CD4-positive, alpha-beta T cell treated with Interferon gamma for 1 hour (primary cell): ENCODE measurements at regions not wholly inside any gene's neighbourhood (a gene's known extent, or its start where the extent isn't known, plus 50 kb on each side); places are given as distances from the start of the nearest gene placed in this dataset.
"Not testable (repeated sequence)": the region's sequence is repeated elsewhere in the genome, so short reads cannot be mapped to it uniquely, and the experiment has no call there.

ENCODE experiments used
- DNase-seq: peaks from one replicate; pipeline ENCODE4 v3.0.0-alpha.2; 2020

DNA sequence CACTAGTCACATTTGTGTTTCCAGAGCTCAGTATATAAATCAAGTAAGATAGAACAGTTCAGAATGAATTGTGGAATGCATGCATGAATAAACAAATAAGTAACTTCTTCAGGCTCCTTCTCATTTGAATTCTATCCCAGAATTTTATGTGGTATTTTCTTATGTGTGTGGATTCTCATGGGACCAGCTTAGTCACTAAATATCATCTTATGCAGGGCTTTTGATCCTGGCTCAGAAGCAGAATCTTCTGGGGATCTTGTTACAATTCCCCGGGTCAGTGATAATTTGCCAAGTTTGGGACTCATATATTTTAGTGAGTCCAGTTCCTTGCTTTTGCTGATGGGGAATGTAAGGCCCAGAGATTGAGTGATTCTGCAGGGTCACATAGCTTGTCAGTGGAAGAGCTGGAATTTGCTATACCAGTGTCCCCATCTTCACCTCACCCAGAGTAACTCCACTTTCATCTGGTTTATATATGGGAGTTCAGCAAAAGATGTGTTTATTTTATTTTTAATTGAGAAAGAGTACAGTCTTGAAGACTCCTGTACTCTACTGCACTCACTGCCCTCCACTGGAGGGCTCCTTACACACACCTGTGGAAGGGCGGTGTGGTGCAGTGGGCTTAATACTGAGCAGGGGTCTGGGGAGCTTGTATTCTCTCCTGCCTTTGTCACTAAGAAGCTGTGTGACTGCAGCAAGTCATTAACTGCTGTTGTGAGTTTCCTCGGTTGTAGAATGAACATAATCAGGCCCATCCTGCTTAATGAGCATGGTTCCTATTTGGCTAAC is 198.2 kb upstream of the CXorf66 start:
- no peak for DNase-seq

DNA sequence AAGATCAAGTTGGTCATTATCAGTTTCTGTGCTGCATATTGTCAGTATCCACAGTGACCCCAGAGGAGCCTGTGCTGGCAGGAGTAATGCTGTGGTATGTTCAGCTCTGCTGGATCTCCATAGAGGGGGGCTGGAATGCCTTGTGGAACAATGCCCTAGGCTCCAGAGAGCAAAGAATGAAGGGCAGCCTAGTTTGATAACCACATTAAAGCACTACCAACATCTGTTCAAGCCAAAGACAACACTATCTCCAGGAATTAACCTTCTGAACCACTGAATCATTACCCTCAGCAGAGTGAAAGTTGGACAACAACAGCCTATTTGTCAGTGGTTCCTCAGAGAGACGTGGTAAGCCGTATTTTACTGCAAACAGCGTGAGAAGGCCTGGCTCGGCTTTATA is 192.3 kb upstream of the CXorf66 start:
- no peak for DNase-seq

DNA sequence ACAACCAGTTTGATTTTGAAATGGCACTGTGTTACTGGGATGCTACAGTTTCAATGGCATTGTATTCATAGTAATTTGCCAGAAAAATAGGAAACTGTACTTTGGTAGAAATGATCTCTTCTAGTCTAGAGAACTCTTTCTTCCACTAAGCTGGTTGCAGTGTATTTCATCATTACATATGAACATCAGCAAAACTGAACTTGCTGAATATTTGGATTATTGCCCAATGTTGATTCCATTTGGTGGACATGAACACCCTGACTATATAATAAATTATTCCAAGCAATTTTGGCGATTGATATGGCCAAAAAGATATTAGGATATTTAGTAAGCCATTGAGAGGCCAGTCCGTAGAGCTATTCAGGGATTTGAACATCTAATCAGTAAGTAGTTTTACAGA is 191.8 kb upstream of the CXorf66 start:
- no peak for DNase-seq

DNA sequence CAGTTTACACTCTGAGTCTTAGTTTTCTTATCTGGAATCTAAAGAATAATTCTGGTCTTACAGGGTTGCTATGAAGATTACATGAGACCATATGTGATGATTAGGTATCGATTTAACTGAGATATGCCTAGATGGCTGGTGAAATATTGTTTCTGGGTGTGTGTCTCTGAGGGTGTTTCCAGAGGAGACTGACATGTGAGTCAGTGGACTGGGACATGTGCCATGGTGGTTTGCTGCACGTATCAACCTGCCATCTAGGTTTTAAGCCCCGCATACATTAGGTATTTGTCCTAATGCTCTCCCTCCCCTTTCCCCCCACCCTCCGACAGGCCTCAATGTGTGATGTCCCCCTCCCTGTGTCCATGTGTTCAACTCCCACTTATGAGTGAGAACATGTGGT is 186.0 kb upstream of the CXorf66 start:
- no peak for DNase-seq

DNA sequence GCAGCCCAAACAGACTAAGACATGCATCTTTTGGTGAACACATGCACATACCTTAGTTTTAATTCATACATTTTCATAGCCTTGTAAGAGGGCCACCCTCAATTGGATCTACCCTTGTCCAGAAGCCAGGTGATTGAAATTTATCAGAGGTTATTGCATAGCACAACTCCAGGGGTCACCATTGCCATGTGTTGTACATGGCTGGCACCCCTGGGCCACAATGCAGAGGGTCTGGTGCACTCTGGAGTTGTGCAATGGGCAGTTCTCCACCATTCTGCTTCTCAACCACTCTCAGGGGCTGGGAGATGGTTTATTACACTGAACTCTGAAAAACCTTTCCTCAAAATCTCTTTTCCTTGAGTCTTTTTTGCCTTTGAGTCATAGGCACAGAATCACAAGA is 184.4 kb upstream of the CXorf66 start:
- DNase-seq: no peak

DNA sequence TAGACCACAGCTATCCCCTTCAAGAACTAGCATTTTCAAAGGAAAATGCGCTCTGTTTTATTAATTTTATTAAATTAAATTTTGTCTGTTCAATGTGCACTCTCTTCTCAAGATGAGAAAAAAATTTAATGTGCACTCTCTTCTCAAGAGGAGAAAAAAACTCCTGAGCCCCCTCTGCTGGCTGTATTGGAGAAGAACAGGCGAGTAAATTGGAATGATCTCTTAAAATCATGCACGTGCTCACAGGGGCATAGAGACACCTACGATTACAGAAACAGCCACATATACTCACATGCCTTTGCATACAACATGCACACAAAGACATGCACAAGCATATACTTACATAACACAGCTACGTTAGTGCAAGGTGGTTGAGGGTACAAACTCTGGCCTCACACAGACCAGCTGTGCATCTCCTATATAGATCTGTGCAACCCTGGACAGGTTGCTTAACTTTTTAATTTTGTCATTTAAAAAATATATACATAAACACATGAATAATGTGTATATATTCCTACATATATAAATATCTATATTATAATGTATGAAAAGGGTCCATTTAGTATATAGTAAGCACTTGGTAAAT is 176.2 kb upstream of the CXorf66 start:
- no peak for DNase-seq

DNA sequence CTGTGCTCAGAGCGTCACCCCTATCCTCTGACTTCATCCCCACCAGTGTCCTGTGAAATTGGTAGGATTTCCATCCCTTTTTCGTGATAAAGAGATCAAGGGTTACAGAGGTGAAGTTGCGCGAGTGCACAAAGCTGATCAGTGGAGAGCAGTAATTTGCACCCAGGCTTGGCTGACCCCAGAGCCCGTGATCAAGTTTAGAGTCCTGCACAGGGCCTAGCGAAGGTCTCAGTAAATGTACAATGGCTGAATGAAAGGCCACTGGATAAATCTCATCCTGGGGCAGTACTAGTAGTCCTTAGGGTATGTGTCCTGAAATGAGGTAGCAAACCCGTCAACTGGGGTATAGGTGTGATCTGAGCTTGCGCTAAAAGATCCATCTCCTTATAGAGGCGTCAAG is 173.2 kb upstream of the CXorf66 start:
- not testable (repeated sequence) for DNase-seq

DNA sequence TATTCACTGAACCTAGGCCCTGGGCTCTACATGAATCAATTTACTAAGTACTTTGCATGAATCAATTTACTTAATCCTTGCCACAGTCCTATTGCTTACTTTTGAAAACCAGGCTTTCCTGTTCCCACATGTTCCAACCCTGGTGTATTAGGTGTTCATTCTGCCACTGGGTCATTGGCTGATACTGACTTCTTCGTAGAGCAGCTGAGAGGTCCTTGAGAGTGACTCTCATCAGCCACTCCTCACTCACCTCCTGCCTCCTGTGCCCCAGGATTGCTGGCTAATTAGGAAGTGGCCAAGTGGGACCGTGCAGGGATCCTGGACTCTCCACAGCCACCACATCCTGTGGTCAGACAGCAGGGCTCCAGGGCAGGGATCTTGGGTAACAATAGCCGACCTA is 172.7 kb upstream of the CXorf66 start:
- not testable (repeated sequence) for DNase-seq

DNA sequence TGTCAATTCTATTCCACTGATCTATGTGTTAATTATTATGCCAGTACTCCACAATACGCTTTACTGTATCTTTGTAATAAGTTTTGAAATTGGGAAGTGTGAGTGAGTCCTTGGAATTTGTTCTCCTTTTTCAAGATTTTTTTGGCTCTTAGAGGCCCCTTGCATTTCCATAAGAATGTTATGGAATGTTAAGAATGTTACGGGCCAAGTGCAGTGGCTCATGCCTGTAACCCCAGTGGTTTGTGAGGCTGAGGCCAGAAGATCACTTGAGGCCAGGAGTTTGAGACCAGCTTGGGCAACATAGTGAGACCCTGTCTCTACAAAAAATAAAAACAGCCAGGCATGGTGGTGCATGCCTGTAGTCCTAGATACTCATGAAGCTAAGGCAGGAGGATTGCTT is 167.6 kb upstream of the CXorf66 start:
- DNase-seq: no peak

DNA sequence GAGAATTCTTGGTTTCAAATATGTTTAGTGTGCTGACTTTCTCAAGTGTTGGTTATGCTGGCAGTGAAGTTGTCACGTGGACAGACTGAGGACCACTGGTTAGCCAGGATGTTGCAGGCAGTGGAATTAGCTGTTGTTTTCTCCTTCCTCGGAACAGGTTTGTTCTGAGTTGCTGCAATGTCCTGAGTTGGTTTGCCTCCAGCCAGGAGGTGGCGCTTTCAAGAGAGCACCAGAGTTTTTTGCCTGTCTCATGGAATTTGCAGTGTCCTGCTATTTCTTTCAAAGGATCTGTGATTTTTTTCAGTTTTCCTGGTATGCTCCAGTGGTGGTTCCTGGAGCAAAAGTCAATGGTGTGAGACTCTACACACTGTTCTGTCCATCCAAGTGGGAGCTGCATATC is 158.1 kb upstream of the CXorf66 start:
- no peak for DNase-seq

DNA sequence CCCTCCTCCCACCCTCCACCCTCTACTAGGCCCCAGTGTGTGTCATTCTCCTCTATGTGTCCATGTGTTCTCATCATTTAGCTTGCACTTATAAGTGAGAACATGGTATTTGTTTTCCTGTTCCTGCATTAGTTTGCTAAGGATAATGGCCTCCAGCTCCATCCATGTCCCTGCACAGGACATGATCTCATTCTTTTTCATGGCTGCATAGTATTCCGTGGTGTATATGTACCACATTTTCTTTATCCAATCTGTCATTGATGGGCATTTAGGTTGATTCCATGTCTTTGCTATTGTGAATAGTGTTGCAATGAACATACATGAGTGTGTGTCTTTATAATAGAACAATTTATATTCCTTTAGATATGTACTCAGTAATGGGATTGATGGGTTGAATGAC is 148.7 kb upstream of the CXorf66 start:
- DNase-seq: not testable (repeated sequence)

DNA sequence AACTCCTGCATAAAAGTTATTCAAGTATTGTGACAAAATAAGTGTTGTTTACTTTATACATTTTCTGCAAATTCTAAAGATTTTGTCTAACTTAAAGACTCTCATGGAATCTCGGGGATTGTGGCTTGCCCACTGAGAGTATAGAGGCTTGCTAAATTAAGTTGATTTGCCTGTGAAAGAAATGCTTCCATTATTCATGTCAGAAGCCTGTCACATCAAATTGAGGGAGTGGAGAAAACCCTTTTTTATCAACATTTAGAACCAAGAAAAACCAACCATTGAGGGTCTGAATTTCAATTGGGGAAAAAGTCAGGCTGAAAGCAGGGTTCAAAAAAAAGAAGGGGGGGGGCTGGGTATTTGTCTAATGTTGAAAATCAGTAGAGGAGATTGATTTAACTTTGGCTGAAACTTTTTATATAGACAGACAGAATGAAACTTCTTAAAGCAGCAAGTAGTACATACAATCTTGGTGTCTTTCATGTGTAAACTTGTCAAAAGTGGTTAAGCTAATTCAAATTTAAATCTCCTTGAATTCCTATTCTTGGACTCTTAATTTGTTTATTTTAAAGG is 144.8 kb upstream of the CXorf66 start:
- no peak for DNase-seq

DNA sequence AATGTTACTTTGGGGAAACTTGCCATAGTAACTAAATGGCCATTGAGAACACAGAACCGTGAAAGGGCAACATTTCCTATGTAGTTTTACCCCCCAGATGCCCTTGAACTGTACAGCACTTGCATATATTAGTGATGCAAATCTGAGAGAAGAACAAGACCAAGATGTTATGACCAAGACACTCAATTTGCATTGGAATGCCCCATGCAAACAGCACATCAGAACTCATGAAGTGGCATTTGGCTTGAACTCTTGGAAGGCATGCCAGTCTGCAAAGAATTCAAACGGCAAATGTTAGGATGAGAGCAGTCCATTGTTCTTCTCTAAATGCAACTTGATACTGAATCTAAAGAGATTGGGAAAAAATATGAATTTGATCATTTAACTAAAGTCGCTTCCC is 139.4 kb upstream of the CXorf66 start:
- DNase-seq: no peak

DNA sequence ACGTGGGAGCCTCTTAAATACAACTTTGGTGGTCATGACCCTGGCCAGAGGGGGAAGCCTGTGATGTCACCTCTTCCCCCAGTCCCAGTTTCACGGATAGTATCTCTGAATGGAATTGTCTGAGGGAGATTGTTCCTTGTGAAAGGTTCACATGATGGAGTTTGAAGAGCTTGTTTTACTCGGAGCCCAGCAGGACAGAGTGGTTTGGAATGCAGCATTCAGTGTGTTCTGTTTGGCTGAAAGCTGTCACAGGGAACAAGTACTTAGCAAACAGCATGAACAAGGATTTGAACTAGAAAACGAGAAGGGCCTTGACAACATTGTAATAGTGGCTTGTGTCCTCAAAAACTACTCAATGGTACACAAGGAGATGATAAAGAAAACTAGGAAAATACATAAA is 133.9 kb upstream of the CXorf66 start:
- DNase-seq: no peak

DNA sequence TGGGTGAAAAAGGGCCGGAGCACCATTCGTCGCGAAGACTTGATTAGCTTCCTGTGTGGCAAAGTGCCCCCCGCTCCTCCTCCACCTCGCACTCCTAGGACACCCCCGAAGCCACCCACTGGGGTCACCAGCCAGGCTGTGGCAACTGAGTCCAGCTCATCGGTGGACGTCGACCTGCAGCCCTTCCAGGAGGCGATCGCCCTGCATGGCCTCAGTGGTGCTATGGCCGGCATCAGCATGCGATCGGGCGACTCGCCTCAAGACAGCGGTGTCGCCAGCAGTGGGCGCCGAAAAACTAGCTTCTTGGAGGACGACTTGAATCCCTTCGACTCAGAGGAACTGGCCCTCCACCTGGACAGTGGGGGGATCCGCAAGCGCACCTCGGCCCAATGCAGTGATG is 126.8 kb upstream of the CXorf66 start:
- no peak for DNase-seq

DNA sequence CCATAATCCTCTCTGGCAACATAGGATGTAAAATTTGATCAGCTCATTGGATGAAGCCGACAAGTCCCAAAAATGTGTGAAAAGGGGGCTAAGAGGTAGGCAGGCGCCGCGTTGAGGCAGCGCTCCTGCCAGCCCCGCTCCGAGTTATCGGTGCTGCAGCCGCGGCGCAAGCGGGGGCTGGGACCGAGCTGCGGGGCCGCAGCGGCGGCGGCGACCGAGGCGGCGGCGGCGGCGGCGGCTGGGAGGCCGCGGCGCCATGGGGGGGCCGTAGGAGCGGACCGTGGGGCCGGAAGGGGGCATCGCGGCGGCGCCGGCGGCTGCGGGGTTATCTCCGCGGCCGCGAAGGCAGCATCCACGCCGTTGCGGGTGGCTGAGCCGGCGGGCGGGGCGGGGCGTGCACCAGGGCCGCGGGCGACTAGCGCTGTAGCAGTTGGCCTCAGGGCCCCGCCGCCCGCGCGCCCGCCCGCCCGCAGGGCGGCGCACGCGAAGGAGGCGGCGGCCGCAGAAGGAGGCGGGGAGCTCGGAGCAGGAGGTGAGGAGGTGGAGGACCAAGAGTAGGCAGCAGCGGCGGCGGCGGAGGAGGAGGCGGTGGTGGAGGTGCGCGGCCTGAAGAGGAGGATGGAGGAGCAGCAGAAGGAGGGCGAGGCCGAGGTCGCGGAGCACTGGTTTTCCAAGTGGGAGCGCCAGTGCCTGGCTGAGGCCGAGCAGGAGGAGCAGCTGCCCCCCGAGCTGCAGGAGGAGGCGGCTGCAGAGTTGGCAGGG is 126.0 kb upstream of the CXorf66 start:
- DNase-seq: no peak

DNA sequence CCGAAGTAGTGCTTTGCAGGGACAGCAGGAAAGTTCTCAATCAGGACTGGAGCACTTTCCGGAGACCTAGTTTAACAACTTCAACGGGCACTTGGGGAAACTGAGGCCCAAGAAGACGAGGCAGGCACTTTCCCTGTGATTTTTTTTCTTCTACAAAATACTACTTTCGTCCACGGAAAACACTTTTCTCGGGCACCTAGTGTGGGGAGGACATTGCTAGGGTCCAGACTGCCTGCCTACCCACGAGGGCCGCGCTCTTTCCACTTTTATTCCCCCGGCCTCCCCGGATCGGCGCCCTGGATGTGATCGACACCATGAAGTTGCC is 125.4 kb upstream of the CXorf66 start:
- no peak for DNase-seq

DNA sequence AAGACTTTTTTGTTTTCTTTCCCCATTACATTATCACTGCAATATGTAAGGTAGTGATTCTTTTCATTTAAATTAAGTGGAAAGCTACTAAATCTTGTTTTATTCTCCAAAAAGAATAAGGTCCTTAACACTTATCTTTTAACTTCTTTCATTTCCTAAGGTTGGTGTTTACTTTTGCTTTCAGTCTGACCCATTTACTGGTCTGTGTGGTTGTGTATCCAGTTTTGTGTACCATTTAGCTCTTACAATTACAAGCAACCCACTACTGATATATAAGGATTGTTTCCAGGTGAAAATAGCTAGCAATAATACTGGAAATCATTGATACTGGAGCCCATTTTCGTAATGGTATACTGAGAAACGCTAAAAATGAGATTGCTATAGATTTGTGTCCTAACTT is 123.1 kb upstream of the CXorf66 start:
- DNase-seq: no peak

DNA sequence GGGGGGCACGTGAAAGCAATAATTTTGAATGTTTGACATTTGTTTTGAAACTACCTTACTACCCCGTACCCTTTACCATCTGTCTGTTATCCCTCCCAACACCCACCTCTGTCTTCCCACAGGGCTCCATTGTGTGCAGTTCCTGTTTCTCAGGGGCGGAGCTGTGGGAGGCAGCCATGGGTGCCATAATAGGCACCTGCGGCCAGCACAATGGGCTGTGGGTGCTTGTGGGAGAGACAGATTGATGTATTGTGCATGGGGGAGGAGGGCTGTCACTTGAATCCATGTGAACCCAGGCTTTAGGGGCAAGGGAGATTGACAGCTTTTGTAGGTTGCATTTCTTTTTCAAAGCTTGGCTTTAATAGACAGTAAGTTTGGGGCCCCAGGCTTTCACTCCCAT is 122.6 kb upstream of the CXorf66 start:
- no peak for DNase-seq

DNA sequence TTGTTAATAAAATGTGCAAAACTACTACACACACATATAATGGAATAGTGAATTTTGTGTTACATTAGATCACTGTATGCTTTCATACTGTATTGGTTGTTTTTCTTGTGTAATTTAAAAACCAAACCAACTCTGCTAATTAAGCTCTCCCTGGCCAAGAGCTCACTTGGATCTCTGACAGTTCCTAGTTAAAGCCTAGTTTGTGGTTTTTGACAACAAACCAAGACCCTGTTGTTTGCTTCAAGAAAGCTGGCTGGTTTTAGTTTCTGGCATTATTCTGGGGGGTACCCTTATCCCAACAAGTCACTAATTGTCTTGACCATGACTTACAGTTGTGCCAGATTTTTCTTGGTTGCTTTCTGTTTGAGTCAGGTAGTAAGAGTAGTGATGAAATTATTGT is 121.4 kb upstream of the CXorf66 start:
- DNase-seq: no peak

DNA sequence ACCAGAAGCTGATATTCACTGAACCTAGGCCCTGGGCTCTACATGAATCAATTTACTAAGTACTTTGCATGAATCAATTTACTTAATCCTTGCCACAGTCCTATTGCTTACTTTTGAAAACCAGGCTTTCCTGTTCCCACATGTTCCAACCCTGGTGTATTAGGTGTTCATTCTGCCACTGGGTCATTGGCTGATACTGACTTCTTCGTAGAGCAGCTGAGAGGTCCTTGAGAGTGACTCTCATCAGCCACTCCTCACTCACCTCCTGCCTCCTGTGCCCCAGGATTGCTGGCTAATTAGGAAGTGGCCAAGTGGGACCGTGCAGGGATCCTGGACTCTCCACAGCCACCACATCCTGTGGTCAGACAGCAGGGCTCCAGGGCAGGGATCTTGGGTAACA is 109.5 kb upstream of the CXorf66 start:
- DNase-seq: not testable (repeated sequence)

DNA sequence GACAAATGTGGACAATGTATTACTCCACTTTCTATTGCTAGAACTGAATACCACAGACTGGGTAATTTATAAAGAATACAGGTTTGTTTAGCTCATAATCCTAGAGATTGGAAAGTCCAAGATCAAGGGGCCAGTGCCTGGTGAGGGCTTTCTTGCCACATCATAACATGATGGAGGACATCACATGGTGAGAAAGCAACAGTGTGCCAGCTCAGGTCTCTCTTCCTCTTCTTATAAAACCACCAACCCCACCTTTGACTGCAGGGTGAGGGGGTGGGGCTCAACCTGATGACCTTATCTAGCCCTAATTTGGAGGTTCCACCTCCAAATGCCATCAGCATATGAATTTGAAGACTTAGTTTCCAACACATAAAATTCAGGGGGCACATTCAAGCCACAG is 105.7 kb upstream of the CXorf66 start:
- DNase-seq: no peak

DNA sequence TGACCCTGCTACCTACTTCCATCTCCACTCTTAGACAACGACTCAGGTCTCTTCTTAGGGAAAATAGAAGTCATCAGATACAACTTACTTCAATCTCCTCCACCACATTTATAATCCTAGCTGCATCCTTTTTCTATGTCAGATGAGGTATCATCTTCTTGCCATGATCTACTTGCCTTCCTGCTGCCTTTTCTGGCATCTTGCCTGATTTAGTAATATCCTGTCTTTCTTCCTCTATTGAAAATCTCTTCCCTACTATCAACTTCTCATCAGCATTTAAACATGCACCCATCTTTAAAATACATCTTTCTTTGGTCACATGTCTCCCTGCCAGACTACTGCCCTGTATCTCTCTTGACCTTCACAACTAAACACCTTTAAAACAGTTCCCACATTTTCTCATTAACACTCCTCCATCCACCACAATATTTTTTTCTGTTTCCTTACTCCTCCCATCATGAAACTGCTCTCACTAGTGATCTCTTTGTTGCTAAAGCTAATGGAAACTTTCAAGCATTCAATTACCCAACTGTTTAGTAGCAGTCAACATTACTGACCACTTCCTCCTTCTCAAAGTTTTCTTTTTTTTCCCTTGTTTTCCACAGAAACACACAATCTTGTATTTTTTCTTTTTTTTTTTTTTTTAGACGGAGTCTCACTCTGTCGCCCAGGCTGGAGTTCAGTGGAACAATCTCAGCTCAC is 100.8 kb upstream of the CXorf66 start:
- DNase-seq: no peak
